Activated naive CD4-positive, alpha-beta T cell (primary cell): ENCODE measurements at regions not wholly inside any gene's neighbourhood (a gene's known extent, or its start where the extent isn't known, plus 50 kb on each side); places are given as distances from the start of the nearest gene placed in this dataset.
A peak's percentile ranks its signal among the peaks of the same experiment; 100 is the strongest.

ENCODE experiments used
- DNase-seq, 4 experiments: peaks; one replicate each; lab custom pipeline; 2025; lab: John Stamatoyannopoulos, UW

- no peak for DNase-seq
Measured at GRCh38 chr1:234989479-234990327, 138.9 kb downstream of the TOMM20 start.

- no peak for DNase-seq
Measured at GRCh38 chr1:234989019-234989418, 139.6 kb downstream of the TOMM20 start.

GRCh38 chr1:234988536-234988935 lies 140.1 kb downstream of the TOMM20 start:
- DNase-seq = no peak

GRCh38 chr1:234988155-234988517 lies 140.5 kb downstream of the TOMM20 start:
- DNase-seq = no peak

GRCh38 chr1:234987415-234988154 lies 141.1 kb downstream of the TOMM20 start:
- DNase-seq = no peak

GRCh38 chr1:234986750-234987414 lies 141.8 kb downstream of the TOMM20 start:
- DNase-seq = no peak

GRCh38 chr1:234985516-234986294 lies 142.9 kb downstream of the TOMM20 start:
- no peak for DNase-seq

GRCh38 chr1:234985007-234985370 lies 143.6 kb downstream of the TOMM20 start:
- no peak for DNase-seq

GRCh38 chr1:234983564-234984238 lies 144.9 kb downstream of the TOMM20 start:
- no peak for DNase-seq

GRCh38 chr1:234981758-234982157 lies 146.9 kb downstream of the TOMM20 start:
- DNase-seq = no peak

GRCh38 chr1:234980645-234981396 lies 147.8 kb downstream of the TOMM20 start:
- DNase-seq = peak in 2 of 4 experiments; percentile 19 to 24

GRCh38 chr1:234980291-234980644 lies 148.4 kb downstream of the TOMM20 start:
- DNase-seq = no peak

- DNase-seq = no peak
Measured at GRCh38 chr1:234979296-234980279, 149.0 kb downstream of the TOMM20 start.

- DNase-seq = no peak
Measured at GRCh38 chr1:234978397-234979295, 150.0 kb downstream of the TOMM20 start.

- no peak for DNase-seq
Measured at GRCh38 chr1:234977875-234978396, 150.7 kb downstream of the TOMM20 start.

- no peak for DNase-seq
Measured at GRCh38 chr1:234976861-234977680, 151.6 kb downstream of the TOMM20 start.
